CD4-positive, alpha-beta T cell treated with Interleukin-4 for 4 hours (primary cell): ENCODE measurements at regions not wholly inside any gene's neighbourhood (a gene's known extent, or its start where the extent isn't known, plus 50 kb on each side); places are given as distances from the start of the nearest gene placed in this dataset.
"Not testable (repeated sequence)": the region's sequence is repeated elsewhere in the genome, so short reads cannot be mapped to it uniquely, and the experiment has no call there.

ENCODE experiments used
- DNase-seq: peaks from one replicate; pipeline ENCODE4 v3.0.0-alpha.2; 2020

DNA sequence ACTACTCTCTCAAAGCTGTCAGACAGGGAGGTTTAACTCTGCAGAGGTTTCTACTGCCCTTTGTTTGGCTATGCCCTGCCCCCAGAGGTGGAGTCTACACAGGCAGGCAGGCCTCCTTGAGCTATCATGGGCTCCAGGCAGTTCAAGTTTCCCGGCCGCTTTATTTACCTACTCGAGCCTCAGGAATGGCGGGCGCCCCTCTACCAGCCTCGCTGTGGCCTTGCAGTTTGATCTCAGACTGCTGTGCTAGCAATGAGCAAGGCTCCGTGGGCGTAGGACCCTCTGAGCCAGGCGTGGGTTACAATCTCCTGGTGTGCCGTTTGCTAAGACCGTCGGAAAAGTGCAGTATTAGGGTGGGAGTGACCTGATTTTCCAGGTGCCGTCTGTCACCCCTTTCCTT is 124.3 kb downstream of the PTCHD1 start:
- DNase-seq: not testable (repeated sequence)

DNA sequence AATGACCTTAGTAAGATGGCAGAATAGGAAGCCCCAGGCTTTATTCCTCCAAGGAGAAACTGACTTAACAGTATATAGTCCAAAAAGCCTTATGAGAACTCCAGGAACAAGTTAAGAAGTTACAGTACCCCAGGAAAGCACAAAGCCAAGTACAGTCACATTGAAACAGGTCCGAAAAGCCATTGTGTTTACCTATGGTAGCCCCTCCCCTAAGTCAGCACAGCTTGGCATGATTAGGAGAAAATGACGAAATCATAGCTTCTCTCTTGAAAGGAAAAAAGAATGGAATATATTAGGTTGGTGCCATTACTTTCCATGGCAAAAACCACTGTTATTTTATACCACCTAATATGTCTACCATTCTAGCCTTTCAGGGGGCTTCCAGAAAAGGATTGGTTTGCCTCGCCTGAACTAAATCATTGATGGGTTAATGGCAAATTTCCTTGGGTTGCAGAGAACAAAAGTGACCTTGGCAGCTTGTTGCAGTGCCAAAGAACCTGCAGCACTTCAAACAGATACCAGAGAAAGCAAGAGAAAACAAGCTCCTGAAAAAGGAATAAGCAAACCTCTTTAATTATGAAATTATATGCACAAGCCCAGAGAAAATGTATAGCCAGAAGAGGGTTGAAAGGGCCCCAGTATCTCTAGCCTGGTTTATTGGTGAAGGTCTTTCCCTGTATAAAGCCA is 130.6 kb downstream of the PTCHD1 start:
- no peak for DNase-seq

DNA sequence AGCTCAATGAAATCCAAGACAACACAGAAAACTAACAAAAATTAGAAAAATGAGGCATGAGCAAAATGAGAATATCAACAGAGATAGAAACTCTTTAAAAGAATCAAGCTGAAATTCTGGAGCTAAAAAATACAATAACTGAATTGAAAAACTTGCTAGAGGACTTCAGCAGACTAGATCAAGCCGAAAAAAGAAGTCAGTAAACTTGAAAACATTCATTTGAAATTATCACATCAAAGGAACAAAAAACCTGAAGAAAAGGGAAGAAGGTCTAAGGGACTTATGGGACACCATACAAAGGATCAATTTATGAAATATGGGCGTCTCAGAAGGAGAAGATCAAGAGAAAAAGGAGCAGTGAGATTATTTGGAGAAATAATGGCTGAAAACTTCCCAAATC is 131.3 kb downstream of the PTCHD1 start:
- no peak for DNase-seq

DNA sequence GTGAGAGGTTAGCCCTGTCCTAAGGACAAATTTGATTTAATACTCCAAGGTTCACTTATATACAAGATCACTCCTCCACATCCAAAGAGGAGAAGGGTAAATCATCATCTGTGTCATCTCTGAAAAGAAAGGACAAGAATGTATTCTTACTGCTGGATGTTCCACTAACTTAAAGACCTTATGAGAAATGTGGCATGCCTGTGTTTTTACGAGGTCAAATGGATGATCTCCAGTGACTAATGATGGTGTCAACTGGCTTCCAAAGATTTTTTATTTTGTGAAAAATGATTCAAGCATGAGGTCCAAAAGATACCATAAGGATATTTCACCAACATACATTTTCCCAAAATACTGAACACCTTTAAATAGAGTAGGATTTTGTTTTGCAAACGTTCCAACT is 143.4 kb downstream of the PTCHD1 start:
- DNase-seq: no peak

DNA sequence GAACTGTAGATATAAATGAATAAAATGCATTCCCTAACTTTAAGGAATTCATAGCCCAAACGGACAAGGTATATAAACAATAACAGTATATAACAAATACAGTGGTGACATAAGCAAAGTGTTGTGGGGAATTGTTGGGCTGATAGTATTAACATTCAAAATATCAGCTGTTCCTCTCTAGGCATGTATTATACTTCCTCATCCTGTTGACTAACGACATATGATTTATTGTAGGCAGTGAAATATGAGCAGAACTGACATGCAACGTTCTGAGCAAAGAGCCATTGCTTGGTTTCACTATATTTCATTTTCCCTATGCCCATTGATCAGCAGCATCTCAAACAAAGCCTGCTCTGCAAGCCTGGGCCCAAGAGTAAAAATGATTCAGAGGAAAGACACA is 143.9 kb downstream of the PTCHD1 start:
- DNase-seq: no peak

DNA sequence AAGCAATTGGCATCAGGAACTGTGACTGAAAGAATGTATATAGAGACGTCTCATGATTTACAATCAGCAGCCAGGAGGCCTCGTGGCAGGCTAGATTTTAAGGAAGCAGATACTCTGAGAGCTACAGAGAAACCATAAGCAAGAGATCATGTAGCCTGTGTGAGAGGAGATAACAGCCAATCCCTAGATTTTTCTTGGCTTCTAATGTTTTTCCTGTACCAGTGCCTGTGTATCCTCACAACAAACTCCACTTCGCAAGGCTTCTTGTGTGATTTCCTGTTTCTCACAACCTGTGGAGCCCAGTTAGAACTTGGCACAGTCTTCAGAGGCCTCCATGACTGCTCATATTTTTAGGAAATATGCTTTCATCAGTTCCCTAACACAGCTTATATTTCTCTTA is 147.9 kb downstream of the PTCHD1 start:
- no peak for DNase-seq

DNA sequence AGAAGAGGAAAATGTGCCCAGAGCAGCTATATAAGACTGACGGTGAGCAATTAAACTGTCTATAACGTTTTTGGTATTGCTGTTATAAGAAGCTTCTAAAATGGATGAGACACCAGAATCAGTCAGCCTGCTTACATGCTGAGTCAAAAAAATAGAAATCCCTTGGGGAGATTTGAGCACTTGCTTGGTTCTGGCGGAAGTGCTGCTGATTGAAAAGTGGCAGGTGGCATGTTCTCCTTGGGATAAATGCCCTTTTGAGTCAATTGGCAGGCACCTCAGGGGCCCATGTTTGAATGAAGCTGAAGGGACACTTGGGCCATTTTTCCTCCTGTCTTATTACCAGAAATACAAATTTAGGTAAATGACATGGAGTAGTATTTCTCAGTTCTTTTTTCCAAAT is 148.7 kb downstream of the PTCHD1 start:
- DNase-seq: no peak

DNA sequence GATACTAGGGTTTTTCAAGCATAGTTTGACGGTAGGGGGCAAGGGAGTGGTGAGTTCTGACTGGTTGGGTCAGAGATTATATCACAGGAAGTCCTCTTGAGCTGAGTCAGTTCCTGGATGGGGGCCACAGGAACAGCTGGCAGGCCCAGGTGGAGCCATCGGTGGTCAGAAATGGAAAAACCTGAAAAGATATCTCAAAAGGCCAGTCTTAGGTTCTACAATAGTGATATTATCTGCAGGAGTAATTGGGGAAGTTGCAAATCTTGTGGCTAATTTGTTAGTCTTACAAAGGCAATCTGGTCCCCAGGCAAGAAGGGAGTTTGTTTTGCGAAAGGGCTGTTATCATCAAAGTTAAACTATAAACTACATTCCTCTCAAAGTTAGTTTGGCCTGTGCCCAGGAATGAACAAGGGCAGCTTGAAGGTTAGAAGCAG is 159.3 kb downstream of the PTCHD1 start:
- DNase-seq: no peak

DNA sequence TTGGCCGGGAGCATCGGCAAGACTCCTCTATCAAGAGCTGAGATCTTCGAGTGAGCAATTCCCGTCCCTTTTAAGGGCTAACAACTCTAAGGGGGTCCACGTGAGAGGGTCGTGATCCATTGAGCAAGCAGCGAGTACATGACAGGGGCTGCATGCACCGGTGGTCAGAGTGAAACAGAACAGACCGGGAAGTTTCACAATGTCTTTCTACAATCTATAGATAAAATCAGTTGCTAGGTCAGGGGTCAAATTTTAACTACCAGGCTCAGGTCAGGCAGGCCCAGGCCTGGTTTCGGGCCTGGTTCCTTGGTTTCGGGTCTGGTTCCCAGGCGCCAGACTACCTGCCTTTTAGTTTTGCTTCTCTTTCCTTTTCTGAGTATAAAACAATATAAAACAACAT is 160.1 kb downstream of the PTCHD1 start:
- DNase-seq: no peak

DNA sequence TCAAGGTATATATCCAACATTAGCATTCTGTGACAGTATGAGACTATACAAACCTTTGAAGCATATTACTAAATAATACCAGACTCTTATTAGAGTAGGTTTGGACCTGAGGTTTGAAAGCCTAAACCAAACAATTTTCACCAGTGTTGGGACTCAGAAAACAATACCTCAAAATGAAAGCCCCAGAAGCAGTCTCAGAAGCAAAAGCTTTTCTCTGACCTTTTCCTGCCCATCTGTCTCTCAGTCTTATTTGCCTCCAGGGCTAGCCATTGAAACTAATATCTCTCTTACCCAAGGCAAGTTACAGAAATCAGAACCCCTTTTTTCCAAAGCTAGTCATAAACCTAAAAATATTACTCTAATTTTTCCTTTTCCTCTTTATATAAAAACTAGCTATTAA is 163.3 kb downstream of the PTCHD1 start:
- DNase-seq: no peak

DNA sequence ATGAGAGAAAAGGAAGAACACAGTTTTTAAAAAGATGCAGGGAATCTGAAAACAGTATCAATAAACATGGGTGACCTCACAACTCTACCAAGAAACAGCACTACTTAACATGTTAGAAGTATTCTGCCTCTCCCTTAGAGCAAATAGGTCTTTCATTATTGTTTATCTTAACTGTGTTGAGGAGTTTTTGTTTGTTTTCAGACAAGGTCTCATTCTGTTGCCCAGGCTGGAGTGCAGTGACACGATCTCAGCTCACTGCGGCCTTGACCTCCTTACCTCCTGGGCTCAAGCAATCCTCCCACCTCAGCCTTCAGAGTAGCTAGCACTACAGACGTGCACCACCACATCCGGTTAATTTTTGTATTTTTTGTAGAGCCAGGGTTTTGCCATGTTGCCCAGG is 165.3 kb upstream of the PRDX4 start:
- DNase-seq: no peak

DNA sequence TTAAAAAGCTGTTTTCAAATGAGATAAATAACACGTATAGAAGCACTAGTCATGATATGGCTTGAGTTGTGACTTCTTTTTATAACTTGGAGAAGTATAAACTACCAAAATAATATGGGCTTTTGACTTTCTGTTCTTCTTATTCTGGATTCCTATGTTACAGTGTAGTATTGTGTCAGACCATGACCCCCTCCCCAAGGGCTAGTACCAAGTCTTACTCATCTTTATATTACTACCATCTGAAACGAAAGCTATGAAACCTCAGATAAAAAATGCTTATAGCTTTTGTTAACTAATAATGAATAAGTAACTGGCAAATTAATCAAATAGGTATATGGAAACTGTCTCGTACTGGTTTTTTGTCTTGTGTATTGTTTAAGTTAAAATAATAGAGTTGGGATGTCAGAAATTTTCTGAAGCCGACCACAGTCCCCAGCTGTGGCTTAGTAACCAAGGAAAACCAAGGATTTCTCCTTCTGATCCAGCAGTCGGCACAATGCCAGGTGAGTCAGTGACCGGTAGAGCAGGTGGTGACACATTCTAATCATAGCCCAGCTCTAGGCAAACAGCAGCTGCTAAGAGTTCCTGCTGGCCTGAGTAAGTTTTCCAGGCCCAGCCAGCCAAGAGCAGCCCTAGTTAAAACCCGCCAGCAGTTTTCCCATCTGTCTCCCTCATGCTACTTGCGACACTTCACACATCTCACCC is 163.3 kb upstream of the PRDX4 start:
- DNase-seq: no peak

DNA sequence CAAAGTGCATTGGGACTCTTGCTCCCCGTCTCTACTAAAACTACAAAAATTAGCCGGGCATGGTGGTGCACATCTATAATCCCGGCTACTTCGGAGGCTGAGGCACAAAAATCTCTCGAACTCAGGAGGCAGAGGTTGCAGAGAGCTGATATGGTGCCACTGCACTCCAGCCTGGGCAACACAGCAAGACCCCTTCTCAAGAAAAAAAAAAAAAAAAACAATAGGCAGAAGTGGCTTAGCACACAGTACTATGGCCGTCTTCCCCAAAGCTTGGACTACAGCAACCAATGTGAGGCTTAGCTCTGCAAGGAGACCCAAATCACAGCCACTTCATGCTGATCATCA is 162.8 kb upstream of the PRDX4 start:
- DNase-seq: no peak

DNA sequence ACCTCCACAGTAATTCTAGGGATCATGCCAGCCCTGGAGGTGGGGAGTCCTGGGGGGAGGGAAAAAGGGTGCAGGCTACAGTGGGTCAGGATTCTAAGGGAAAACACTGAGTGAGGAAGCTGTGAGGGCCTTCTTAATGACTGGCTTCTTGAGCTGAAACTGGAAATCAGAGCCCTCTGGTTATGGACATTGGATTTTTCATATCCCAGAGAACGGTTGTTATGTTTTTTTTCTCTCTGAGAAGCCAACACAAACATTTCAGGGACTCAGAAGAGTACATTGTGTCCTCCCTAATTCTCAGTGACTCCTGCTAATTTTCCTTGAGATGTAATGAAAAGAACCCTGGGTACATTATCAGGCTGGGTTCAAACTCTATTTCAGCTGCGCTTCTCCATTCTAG is 162.4 kb upstream of the PRDX4 start:
- no peak for DNase-seq

DNA sequence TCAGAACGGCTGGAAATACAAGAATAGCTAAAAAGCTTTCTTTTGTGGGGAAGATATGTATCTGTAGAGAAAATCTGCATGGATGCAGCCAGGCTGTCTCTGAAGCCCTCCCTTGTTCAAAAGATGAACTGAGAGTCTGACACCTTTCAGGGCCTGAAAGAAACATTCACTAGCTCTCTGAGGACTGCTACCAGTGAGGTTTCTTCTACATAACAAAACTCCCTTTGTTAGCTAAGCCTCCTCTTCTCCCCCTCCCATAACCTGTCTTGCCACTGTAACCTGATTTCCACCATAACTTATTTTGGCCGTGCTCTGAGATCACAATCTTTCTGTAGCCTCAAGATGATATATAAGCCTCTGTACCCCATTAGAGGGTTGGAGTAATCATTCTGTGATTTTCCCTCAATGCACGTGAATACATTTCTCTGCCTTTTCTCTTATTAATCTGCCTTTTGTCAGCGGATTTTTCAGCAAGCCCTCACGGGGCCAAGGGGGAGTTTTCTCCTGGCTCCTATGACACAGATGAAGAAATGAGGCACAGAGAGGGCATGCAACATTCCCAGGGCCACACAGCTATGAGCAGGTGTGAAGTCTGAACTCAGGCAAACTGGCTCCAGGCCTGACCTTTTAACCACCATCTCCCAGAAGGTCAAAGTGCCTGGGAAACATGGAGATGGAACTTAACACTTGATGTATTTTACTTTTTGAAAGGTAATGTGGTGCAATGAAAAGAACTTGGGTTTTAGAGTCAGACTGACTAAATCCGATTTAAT is 161.6 kb upstream of the PRDX4 start:
- no peak for DNase-seq

DNA sequence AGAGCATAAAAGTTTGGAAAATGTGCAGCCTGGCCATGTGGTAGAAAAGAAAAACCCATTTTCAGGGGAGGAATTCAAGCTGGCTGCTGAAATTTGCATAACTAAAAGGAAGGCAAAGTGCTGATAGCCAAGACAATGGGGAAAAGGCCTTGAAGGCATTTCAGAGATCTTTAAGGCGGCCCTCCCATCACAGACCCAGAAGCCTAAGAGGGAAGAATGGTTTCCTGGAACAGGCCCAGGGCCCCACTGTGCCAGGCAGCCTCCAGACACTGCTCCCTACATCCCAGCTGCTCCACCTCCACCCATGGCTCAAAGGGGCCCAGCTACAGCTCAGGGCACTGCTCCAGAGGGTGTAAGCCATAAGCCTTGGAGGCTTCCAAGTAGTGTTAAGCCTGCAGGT is 158.0 kb upstream of the PRDX4 start:
- no peak for DNase-seq

DNA sequence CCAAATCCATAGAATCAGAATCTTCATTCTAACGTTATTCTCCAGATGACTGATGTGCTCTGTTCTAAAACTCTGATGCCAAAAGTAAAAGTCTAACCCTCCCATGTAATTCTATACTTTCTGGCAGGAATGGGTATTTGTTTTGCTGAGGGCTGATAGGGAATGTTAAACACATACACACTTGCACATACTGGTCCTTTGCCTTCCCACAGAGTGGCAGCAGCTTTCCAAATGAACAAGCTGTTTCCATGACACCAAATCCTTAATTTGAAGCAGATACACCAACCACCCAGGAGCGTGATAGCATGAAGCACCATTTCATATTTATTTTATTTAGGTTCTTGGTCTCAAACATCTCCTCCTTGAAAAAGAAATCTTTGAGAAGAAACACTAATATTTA is 155.5 kb upstream of the PRDX4 start:
- DNase-seq: no peak

DNA sequence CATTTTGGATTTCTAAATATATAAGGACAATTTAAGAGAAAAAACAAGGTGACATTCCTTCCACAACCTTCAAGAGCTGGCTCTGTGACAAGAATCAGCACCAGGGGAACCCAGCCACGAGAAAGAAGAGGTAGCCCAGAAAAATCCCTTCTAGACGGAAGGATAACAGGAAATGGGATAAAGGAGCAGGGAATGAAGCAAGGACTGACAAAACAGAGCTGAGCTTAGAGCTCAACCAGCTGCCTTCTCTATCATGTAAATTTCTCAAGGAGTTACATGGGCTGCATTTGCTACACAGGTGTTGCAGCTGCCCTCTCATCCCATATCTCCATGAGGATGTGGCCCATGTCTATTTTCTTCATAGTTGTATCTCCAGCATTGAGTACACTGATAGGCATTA is 154.2 kb upstream of the PRDX4 start:
- no peak for DNase-seq

DNA sequence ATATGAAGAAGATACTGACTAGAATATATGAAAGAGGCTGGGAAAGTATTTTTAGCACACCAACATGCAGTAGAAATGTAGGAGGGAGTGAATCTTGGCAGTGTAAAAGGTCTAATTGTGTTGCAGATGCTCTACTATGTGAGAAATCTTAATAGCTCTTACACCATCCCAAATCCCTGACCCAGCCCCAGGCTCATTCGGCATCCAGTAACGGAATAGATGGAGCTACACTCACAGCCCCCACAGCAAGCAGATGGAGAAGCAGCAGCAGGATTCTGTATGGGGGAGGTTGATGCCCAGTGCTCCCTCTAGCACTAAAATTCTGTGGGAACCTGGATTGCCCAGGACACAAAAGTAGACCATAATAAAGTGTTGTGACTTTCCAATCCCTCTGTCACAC is 153.2 kb upstream of the PRDX4 start:
- DNase-seq: no peak

DNA sequence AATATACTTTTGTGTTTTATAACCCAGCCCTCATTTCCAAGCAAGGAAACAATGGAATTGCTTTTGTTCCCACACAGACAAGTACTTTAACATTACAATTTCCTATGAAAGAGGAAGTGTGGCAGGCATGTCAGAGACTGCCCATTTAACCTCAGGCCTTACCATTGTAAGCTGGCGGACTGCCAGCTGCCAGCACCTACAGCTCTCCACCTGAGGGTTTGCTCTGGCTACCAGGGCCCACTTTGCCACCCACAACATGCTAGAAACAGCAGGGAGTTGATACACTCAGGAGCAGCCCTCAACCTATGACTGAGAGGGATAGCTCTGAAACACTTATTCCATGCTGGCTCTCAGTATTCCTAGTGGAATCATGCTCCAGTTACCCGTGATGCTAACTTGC is 152.3 kb upstream of the PRDX4 start:
- DNase-seq: no peak

DNA sequence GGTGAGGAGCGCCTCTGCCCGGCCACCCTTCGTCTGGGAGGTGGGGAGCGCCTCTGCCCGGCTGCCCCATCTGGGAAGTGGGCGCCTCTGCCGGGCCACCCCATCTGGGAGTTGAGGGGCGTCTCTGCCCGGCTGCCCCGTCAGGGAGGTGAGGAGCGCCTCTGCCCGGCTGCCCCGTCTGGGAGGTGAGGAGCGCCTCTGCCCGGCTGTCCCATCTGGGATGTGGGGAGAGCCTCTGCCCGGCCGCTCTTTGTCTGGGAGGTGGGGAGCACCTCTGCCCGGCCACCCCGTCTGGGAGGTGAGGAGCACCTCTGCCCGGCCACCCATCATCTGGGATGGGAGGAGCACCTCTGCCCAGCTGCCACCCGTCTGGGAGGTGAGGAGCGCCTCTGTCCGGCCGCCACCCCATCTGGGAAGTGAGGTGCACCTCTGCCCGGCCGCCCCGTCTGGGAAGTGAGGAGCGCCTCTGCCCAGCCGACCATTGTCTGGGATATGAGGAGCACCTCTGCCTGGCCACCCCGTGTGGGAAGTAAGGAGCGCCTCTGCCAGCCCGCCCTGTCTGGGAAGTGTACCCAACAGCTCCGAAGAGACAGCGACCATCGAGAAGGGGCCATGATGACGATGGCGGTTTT is 144.2 kb upstream of the PRDX4 start:
- not testable (repeated sequence) for DNase-seq

DNA sequence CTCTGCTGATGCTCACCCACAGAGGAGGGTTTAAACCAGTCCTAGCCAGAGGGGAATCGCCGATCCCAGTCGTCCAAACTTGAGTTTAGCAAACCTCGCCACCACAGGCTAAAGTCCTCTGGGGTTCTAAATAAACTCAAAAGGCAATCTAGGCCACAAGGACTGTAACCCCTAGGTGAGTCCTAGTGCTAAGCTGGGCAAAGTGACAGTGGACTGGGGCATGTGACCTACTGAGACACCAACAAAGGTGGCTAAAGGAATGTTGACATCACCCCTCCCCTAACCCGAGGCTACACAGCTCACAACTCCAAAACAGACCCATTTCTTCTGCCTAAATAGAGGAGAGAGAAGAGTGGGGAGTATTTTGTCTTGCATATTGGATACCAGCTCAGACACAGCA is 142.8 kb upstream of the PRDX4 start:
- DNase-seq: no peak

DNA sequence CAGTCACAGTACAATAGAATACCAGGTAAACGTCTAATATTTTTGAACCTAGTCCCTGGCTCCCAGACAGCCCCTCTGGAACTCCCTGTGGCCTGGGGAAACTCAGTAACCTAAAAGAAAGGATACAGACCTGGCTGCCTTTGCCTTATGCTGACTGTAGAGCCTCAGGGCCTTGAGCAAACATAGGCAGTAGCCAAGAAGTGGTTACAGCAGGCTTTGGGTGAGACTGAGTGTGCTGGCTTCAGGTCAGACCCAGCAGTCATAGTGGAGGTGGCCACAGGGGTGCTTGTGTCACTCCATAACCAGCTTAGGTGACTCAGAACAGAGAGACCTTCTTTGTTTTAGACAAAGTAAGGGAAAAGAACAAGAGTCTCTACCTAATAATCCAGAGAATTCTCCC is 141.8 kb upstream of the PRDX4 start:
- DNase-seq: no peak

DNA sequence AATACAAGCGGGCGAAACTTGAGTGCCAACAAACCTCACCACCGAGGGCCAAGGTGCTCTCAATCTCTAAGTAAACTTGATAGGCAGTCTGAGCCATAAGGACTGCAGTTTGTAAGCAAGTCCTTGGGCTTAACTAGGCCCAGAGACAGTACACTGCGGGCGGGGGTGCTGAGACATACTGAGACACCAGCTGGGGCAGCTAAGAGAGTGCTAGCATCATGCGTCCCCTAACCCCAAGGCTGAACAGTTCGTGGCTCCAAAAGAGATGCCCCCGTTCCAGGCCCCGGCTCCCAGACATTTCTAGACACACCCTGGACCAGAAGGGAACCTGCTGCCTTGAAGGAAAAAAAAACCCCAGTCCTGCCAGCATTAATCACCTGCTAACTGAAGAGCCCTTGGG is 126.8 kb upstream of the PRDX4 start:
- no peak for DNase-seq
